Jurkat, Clone E6-1 (cell line): ENCODE measurements at regions not wholly inside any gene's neighbourhood (a gene's known extent, or its start where the extent isn't known, plus 50 kb on each side); places are given as distances from the start of the nearest gene placed in this dataset.

Experiments
- DNase-seq: peaks from one replicate; pipeline ENCODE4 v3.0.0-alpha.2; 2011; ENCODE audit warnings: low read depth, low spot score
- H3K4me3 ChIP-seq: 2 replicates; pipeline ENCODE4 v1.5.1; 2011; ENCODE audit warnings: mild to moderate bottlenecking, low read length, control low read depth, moderate library complexity

DNA sequence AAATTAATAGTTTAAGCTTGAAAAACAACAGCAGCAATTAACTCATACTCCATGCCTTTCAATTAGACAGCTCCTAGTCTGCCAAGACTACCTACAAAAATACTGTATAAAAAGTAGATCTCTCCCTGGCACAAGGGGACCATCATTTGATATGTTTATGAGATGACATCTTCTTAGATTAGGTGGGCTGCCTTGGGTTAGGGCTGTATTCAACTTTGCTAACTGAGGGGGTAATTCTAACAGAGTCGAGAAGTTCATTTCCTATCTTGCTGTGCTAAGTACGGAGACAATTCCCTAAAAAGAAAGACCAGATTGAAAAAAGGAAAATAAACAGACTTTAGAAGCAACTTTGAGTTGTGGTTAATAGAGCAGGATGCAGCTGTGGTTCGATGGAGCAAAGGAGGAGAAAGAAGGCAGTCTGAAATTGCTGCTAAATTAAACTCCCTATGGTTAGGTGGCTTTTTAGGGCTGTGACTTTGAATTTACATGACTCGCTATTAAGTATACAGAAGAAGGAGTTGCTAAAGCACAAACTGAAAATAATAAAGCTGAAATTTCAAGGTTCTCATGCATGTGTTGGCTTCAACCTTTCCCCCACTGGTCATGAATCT, 75.4 kb downstream of the CDC7 start:
- DNase-seq = peak; percentile 69
- H3K4me3 ChIP-seq = peak overlapping the region; percentile 11

DNA sequence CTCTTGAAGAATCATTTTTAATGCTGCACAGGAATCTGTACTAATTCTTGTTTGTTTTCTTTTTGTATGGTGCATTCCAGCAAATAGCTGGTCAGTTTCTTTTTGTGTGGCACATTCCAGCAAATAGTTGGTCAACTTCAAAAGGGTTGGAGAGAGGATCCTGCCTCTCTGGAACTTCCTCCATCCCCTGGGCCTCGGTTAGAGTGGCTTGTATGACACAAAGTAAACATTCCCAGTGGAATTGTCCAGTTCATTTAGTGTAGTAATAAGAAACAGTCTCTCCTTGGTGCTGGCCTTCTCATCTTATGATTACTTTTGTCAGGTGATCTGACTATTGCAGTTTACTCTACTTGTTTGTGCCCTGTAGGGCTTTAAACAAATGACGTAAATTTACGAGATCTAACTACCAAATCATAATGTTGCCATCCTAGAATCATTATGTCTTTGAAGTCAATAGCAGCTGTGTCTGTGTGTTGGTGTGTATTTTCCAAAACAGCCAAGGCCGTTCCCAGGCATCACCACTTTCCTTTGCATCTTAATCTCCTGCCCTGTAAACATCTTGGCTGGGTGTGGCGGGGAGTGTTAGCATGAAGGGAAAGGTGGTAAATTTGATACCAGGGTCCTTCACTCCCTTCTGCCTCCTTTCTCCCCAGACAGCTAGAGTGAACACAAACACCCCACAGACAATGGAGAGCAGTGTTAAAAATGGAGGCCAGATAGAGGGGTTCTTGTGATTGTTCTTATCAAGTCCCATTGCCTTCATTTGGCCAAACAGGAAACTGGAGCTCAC, 77.9 kb downstream of the CDC7 start:
- no peak for DNase-seq

DNA sequence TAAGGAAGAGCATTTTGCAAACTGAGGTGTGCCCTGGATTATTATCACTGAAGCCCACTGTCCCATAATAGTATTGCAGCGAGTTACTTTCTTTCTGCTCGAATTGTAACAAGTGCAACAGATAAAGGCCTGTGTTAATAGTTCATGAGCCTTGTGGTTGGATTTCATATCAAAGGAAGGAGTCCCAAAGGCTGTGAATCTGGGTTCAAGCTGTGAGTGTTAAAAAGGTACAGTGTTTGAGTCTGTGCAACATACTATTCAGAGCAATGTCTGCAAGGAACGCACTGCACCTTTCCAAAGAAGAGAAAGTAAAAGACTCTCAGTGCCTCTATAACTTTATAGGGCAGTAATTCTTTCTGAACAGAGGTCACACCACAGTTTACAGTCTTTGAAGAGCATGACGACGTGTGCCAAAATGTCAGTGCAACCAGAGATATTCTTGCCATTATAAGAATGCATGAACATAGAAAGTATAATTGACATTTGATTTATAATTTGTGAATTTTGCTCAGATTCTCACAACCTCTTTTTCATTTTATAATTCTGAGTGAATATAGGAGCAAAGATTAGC, 79.1 kb downstream of the CDC7 start:
- no peak overlapping the region for H3K4me3 ChIP-seq
- DNase-seq = no peak

More for the DNA sequence above, 77.9 kb downstream of the CDC7 start:
- H3K4me3 ChIP-seq = no peak overlapping the region

DNA sequence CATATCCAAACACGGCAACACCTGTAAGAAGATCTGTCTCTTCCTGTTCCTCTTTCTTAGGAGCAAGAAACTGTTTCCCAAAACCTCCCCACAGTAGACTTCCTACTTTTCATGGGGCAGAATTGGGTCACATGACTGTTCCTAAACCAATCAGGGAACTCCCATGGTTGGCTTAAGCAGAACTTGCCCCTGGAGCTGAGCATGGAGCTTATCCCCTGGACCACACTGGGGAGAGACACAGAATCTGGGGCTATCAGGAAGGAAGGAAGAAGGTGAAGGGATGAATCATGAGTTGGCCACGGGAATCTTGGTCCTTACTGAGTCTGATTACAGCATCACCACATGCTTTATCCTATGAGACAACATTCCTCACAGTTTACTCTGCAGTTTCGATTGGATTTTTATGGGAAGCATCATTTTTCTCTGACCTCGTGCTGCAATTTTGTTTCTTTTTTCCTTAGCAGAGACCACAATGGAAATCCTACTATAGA, 81.8 kb downstream of the CDC7 start:
- no peak for DNase-seq

DNA sequence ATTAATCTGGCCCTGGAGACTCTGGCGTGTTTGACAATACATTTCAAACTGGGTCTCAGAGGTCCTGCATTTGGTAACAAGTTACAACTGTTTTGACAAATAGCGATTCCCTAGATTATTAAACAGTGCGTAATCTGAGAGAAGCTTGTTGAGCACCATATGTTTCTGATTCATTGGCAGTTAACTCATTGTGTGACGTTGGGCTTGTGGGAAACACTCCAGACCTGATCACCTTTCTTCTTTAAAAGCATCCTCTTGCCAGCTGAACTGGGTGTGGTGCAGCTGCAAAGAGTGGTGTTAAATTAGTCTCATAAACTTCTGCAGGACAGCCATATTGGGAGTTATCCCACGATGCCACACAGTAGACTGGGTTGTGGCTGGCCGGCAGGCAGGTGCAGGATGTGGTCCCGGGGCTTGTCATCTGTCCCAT, 82.7 kb downstream of the CDC7 start:
- H3K4me3 ChIP-seq = no peak overlapping the region
- peak; percentile 83 for DNase-seq

More for the DNA sequence above, 81.8 kb downstream of the CDC7 start:
- no peak overlapping the region for H3K4me3 ChIP-seq

DNA sequence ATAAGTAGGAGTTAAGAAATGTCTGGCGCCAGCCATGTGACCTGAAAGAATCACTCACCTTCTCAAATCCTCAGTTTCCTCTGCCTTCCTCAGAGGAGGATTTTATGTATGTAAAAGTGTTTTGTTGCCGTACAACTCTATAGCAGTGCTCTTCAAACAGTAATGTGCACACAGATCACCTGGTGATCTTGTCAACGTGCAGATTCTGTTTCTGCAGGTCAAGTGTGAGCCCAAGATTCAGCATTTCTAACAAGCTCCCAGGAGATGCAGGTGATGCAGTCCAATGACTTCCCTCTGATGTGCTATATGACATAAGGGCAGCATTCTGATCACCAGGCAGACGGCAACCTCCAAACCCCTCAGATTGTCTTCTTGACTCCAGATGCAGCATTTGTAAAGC, 83.7 kb downstream of the CDC7 start:
- no peak overlapping the region for H3K4me3 ChIP-seq
- no peak for DNase-seq

DNA sequence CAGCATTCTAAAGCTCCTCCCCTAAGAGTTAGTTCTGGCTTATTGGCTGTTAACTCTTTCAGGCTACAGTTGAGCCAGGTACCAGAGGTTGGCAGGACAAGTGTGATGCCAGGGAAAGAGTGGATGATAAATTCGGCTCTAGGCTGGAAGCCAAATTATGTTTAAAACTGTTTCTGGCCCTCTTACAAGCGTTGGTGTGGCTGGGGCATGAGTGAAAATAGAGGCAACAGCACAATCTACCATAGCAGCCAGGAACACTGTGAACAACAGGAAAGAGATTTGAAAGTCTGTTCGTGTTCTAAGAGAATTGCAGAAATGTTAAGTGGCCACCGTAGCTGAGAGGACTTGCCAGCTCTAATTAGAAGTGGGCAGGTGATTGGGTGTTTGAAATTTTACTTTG, 84.2 kb downstream of the CDC7 start:
- no peak for DNase-seq
- no peak overlapping the region for H3K4me3 ChIP-seq

DNA sequence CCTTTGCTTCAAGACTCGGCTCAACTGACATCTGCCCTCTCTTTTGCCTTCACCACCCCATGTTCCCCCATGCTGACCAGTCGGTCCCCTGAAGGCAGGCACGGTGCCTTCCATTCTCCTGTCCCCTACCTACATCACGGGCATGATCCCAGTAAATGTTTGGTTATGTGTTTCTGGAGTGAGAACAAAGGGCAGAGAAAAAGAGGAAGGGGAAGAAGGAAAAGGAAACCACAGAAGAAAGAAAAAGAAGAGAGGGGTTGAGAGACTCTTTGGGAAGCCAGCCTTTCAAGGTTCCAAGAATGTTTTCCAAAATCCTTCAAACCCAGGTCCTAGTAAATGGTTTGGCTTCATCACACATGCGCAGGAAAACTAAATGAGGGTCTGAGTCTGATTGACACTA, 84.9 kb downstream of the CDC7 start:
- DNase-seq = no peak
- no peak overlapping the region for H3K4me3 ChIP-seq

DNA sequence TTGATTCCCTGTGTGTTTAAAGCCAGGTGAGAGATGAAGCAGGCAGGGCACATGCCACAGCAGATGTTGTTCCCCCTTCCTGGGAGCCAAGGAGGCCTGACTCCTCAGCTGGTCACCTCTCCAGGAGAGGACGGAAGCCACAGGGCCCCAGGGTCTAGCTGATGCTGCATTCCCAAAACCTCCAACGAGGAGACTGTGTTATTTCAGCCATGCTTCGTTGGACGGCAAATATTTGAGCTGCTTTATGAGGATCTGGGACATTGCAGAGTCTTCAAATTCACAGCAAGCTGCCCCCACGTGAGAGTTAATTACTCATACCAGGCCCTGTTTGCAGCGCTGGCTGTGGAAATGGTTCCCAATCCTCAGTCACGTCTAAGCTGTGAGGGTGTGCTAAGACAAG, 85.3 kb downstream of the CDC7 start:
- no peak for DNase-seq
- H3K4me3 ChIP-seq = no peak overlapping the region

DNA sequence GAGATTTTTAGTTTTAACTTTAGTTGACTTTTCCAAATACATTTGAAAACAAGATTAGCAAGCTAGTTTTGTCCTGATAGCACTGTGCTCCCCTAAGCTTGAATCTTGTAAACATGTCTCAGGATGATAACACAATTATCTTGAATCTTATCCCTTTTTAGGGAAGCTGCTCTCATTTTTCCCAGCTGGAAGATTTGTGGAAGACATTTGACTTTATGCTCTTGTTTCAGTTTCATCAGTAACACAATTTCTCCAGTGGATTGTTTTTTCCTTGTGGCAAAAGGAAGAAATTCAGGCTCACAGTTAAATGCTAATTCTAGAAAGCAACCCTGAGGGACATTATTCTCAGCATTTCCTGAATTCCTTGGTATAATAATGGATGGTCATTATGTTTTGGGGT, 88.8 kb downstream of the CDC7 start:
- no peak for DNase-seq
- no peak overlapping the region for H3K4me3 ChIP-seq

DNA sequence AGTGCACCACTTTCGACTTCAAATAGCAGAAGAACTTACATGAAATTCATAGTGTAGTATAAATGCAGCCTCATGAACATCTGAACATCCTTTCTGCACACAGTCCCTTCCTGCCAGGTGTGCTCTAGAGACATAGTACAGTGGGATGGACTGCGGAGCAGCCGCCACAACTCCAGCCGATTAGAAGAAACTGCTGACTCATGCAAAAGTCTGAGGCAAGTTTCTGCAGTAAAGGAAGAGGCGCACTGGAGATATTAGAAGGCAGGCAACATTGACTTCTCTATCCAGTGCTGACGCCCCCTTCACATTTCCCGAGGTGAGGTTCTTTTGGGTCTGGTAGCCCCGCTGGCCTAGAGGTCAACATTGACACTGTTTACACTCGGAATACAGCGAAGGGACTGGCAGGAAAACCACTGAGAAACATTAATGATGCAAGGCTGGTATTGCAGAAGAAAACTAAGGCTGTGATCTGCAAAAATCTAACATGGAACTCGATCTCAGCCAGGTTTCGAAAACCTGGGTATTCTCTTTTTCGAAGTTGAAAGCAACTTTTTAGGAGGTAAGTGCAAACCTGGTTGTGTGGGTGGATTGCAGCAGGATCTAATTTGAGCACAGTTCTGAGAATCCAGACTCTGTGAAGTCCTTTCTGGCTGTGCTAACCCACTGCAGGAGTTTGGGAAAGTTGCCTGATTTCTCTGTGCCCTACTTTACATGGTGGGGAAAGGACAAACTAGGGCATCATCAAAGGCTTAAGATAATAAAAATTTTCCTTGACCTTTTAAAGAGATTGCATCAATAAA, 90.7 kb downstream of the CDC7 start:
- H3K4me3 ChIP-seq = no peak overlapping the region
- DNase-seq = peak; percentile 44

DNA sequence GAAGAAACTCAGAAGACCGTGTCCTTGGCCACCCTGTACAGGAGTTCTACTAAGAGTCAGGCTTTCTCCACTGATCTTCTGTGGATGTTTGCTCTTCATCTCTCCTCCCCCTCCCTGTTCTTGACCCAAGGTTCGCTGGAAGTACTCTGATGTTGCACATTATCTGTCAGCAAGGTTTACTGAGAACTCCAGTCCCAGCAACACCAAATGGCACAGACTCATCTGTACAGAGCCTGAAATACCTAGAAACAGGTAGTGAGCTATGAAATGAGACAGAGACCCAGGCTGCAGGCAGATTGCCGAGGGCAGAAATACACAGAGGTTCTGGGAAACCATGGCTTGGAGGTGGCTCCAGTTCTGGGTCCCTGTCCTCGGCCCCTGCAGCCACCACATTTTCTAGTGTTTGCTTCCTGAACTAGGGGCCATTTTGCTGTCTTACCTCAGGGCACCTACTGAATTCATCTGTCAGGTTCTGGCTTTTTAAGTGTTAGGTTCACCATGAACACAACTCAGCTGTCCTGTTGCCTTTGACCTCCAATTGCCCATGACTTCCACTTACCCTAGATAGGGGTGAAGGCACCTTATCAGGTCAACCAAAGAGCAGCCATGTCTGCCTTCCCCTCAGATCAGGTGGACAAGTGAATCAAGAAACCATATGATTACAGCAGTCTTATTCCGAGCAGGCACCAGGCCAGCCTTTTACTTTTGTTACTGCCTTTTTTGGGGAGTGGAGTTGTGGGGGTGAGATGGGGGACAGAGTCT, 92.2 kb downstream of the CDC7 start:
- H3K4me3 ChIP-seq = no peak overlapping the region
- DNase-seq = no peak

DNA sequence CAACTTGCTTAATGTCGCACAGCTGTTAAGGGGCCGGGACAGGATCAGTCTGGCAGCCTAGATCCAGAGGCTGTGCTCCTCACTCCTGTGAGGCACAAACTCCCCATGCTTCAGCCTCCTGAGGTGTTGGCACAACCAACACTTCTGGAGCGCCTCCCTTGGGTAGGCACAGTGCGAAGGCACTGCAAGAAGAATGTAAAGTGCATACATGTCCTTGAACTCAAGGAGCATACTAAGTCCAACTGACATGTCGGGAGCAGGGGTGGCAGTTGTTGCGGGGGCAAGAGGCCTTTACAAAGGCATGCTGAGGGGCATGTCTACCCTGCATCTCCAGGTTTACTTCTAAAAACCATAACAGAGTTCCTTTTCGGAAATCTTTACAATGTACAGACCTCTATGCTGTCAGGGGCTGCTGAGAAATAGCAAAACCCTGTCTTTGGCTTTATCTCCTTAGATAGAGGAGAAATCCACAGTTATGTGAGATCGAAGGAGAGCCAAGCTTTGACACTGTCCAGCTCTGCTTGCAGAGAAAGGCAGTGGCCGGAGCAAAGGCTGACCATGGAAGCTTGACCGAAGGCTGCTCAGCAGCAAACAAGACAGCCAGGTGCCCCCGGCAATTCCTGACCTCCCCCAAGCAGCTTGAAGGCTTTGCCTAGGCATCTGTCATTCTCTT, 93.9 kb downstream of the CDC7 start:
- H3K4me3 ChIP-seq = no peak overlapping the region
- no peak for DNase-seq

DNA sequence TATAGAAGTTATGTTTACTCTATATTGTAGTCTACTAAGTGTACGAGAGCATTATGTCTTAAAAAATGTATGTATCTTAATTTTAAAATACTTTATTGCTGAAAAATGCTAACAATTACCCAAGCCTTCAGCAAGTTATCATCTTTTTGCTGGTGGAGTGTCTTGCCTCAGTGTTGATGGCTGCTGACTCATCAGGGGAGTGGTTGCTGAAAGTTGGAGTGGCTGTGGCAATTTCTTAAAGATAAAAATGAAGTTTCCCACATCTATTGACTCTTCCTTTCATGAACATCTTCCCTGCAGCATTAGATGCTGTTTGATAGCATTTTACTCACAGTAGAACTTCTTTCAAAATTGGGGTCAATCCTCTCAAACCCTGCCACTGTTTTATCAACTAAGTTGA, 95.8 kb downstream of the CDC7 start:
- DNase-seq = no peak
- no peak overlapping the region for H3K4me3 ChIP-seq

DNA sequence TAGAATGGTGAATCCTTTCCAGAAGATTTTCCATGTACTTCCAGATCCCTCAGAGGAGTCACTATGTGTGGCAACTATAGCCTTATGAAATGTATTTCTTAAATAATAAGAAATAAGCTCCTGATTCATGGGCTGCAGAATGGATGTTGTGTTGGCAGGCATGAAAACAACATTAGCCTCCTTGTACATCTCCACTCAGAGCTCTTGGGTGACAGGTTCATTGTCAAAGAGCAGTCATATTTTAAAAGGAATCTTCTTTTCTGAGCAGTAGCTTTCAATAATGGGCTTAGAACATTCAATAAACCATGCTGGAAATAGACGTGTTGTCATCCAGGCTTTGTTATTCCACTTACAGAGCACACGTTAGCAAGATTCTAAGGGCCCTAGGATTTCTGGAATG, 96.6 kb downstream of the CDC7 start:
- no peak overlapping the region for H3K4me3 ChIP-seq
- DNase-seq = no peak

DNA sequence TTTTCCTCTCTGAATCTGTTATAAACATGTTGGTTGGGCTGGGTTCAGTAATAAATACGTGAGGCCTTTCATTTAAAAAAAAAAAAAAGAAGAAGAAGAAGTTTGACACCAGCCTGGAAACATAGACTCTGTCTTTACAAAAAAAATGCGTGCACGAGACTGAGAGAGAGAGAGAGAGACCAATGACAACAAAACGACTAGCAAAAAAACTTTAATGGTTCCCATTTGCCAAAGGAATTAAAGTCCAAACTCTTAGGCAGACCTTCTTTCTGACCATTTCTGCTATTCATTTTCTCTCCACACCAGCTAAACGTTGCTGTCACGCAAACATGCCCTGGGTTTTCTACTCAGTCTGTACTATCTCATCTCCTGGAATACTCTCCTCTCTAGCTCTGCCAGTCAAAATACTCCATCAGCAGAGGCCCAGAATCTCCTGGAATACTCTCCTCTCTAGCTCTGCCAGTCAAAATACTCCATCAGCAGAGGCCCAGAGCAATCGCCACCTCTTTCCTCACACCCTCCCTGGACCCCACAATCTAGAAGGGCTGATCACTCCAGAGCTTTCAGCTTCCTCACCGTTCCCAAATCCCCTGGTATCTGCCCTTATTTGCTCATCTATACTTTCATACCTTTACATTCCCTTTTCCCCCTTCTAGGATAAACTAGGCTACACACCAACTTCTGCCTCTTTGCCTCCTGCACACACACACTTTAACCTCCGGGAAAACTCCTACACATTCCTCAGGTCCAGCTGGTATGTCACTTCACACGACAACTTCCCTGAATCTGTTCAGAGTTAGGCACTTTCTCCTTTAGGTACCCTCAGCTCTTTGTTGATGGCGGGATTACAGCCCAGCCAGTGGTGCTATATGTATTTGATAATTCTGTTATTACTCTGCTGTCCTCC, 100.0 kb downstream of the CDC7 start:
- DNase-seq = no peak
- no peak overlapping the region for H3K4me3 ChIP-seq

DNA sequence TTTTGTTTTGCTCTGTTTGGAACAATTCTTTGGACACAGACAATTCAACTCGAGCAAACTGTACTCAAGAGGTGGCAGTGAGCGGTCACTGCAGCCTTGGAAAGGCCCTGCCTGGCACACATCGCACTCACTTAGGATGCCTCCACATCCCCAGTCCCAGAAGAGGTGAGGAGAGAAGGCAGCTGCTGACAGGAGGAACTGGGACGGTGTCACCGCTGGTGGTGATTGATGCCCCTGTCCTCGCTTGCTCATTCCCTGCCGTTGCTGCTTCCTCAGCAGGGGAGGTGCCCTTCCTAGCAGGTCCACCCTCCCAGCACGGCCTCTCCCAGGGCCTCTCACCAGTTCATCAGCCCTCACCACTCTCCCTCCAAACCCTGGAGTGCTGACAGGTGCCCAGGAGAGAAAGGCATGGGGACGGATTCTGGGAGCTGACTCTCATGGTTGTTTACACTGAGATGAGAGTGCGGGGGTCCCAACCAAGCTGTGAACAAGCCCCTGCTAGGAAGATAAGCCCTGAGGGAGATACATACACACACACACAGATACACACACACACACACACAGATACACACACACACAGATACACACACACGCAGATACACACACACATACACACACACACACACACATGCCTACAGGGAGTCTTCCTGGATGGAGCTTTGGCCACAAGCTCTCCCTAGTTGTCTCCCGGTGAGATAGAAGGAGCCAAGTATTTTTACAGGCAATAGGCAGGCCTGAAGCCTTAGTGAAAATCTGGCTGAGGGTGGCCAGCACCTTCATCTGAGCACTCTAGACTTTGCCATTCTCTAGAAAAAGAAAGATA, 101.1 kb downstream of the CDC7 start:
- no peak for DNase-seq
- H3K4me3 ChIP-seq = no peak overlapping the region
